ENCODE measurements at regions not wholly inside any gene's neighbourhood (a gene's known extent, or its start where the extent isn't known, plus 50 kb on each side); places are given as distances from the start of the nearest gene placed in this dataset.

- H3K4me1 ChIP-seq (ENCODE audit: insufficient read depth, low read length), result no peaks in the 10 kb centered on the region
- H3K27ac ChIP-seq (ENCODE audit: low read depth, low read length), result no peak overlapping the region
- no peak overlapping the region for H3K4me3 ChIP-seq (ENCODE audit: low read length)
- no peaks in the 10 kb centered on the region for H3K36me3 ChIP-seq (ENCODE audit: insufficient read depth, low read length)
- no peak overlapping the region for H3K9ac ChIP-seq (ENCODE audit: low read depth, low read length)
- no peaks in the 10 kb centered on the region for H3K9me3 ChIP-seq (ENCODE audit: insufficient read depth, low read depth, low read length)
- no peaks in the 10 kb centered on the region for H3K27me3 ChIP-seq (ENCODE audit: insufficient read depth, low read length)
- WGBS, result 72% methylated on average over 5 of the region's 5 CpGs
These were observed 96.8 kb upstream of the THY1 start for GRCh38 chr11:119519796-119520195.

DNA sequence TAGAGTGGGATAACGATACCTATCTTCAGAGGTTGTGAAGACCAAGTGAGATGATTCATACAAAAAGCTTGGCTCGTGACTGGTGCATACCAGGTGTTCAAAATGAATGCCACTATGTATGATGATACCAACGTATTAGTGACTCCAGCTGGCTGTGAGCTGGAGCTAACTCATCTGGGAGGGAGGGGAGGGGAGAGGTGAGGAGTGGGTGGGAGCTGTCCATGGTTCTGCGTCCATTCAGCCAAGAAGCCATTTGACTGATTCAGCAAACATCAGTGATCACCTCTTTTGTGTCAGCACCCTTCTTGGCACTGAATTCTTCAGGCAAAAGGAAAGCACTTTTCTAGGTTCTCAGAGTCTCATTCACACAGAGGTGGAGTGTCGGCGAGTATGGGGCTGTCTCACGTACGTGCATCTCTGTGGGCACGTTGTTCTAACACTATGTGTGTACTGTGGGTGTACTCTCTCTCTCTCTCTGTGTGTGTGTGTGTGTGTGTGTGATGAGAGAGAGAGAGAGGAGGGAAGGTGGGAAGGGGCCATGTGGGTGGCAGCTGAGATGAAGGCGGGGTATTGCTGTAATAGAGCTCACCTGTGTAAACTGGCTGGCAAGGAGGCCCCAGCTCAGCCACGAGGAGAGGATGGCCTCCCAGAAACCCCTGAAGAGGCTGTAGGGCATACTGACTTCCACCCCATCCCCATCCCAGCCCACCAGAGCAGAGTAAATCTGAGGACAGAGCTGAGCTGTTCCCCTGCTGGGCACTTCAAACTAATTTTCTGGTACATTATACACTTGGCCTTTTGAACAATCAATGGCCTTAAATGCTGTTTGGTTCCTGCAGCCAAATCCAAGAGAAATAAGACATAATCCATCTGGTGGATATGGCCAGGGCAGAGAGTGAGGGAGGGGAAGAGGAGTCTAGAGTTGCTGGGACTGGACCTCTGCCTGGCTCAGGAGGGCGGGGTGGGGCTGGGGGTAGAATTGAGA is 96.1 kb upstream of the THY1 start:
- no peaks in the 10 kb centered on the region for H3K27me3 ChIP-seq (ENCODE audit: insufficient read depth, low read length)
- H3K27ac ChIP-seq (ENCODE audit: low read depth, low read length), result no peak overlapping the region
- no peaks in the 10 kb centered on the region for H3K9me3 ChIP-seq (ENCODE audit: insufficient read depth, low read depth, low read length)
- H3K4me3 ChIP-seq (ENCODE audit: low read length), result no peak overlapping the region
- WGBS, result 65% methylated on average over 12 of the region's 12 CpGs
- H3K4me1 ChIP-seq (ENCODE audit: insufficient read depth, low read length), result no peaks in the 10 kb centered on the region
- no peak overlapping the region for H3K9ac ChIP-seq (ENCODE audit: low read depth, low read length)
- H3K36me3 ChIP-seq (ENCODE audit: insufficient read depth, low read length), result no peaks in the 10 kb centered on the region

DNA sequence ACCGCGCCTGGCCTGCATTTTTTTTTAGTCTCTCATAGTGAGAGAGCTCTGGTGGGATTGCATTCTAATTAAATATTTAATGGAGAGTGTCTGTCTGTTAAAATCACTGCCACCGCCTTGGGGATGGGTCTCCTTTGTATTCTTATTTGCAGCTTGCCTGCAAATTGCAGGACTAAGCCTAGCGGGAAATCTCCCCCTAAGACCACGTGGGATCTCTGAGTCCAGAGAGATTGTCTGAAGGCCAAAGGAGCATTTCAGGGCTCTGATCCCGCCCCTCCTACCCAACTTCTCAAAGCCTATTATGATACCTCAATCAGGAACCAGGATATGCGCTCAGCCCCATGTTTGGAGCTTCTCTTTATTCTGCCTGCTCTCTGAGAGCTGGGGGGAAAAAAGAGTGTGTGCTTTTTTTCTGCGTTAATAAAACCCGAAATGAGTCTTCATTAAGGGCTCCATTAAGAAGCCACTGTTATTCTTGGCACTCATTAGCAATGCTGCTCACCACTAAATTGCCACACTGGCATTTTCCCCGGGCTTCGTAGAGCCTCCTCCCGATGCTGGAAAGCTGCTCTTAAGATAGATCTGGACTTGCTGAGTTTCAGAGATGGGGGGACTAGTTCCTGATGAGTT is 92.9 kb upstream of the THY1 start:
- 88% methylated on average over 12 of the region's 12 CpGs for WGBS
- Histone ChIP-seq H3K4me3 (ENCODE audit: low read length) (no peak overlapping the region), H3K27ac (ENCODE audit: low read depth, low read length) (no peak overlapping the region), H3K27me3 (ENCODE audit: insufficient read depth, low read length) (no peaks in the 10 kb centered on the region), H3K9ac (ENCODE audit: low read depth, low read length) (no peak overlapping the region), H3K9me3 (ENCODE audit: insufficient read depth, low read depth, low read length) (no peaks in the 10 kb centered on the region), H3K4me1 (ENCODE audit: insufficient read depth, low read length) (peaks cover 6% of the 10 kb centered on the region; the same call in 1 of the 2 replicates), H3K36me3 (ENCODE audit: insufficient read depth, low read length) (no peaks in the 10 kb centered on the region)

- no peaks in the 10 kb centered on the region for H3K36me3 ChIP-seq (ENCODE audit: insufficient read depth, low read length)
- no peak overlapping the region for H3K4me3 ChIP-seq (ENCODE audit: low read length)
- H3K4me1 ChIP-seq (ENCODE audit: insufficient read depth, low read length), result peaks cover 6% of the 10 kb centered on the region; the same call in 1 of the 2 replicates
- H3K9ac ChIP-seq (ENCODE audit: low read depth, low read length), result no peak overlapping the region
- H3K27ac ChIP-seq (ENCODE audit: low read depth, low read length), result no peak overlapping the region
- WGBS, result 89% methylated on average over 5 of the region's 5 CpGs
- H3K27me3 ChIP-seq (ENCODE audit: insufficient read depth, low read length), result no peaks in the 10 kb centered on the region
- H3K9me3 ChIP-seq (ENCODE audit: insufficient read depth, low read depth, low read length), result no peaks in the 10 kb centered on the region
These were observed 90.8 kb upstream of the THY1 start for GRCh38 chr11:119513806-119514170.

DNA sequence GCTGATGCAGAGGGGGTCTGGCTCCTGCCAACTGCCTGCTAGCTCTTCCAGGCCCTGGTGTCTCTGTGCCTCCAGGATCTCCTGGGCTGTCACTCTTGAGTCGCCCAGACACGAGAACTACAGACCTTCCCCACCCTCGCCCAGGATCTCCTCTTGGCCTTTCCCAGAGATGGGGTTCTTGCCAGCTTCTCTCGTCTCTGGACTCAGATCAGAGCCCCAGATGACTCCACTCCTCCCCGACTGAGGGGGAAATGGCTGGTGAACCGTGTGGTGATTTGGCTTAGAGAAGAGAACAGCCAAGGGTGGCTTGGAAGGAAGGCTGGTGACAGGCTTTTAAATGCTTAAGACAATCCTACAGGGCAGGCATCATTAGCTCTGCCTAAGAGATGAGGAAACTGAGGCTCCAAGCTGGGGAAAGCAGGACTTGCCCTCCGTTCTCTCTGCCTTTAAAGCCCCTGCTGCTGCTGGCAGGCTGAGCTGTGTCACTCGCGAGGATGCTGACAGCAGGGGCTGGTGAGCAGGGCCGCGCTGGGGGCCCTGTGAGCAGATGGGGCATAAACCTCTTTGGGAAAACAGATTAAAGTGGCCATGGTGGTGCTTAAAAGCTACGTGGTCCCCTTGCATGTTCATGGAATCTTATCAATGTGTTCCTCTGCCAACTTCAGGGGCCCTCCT is 90.3 kb upstream of the THY1 start:
- Histone ChIP-seq H3K36me3 (ENCODE audit: insufficient read depth, low read length) (no peaks in the 10 kb centered on the region), H3K27ac (ENCODE audit: low read depth, low read length) (no peak overlapping the region), H3K4me3 (ENCODE audit: low read length) (no peak overlapping the region), H3K9ac (ENCODE audit: low read depth, low read length) (no peak overlapping the region), H3K9me3 (ENCODE audit: insufficient read depth, low read depth, low read length) (no peaks in the 10 kb centered on the region), H3K27me3 (ENCODE audit: insufficient read depth, low read length) (no peaks in the 10 kb centered on the region), H3K4me1 (ENCODE audit: insufficient read depth, low read length) (peaks cover 6% of the 10 kb centered on the region; the same call in 1 of the 2 replicates)
- 78% methylated on average over 12 of the region's 12 CpGs for whole genome bisulfite sequencing

DNA sequence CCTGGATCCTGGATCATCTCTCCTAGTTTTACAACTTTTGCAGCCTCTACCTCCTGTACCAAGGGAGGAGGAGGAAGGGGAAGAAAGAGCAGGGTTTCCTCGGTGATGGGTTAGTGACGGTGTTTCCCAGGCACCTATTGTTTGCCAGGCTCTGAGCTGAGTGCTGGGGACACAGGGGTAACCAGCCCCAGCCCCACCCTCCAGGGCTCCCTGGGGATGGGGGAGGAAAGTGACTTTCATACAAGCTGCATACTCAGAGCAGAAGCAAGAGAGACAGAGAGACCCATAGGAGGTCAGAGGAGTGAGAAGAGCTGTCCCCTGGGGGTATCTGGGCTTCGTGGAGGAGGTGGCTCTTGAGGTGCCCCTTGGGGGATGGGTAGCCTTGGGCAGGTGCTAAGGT is 89.4 kb upstream of the THY1 start:
- H3K27me3 ChIP-seq (ENCODE audit: insufficient read depth, low read length), result no peaks in the 10 kb centered on the region
- WGBS, result 37% methylated on average over 3 of the region's 3 CpGs
- no peaks in the 10 kb centered on the region for H3K9me3 ChIP-seq (ENCODE audit: insufficient read depth, low read depth, low read length)
- H3K4me1 ChIP-seq (ENCODE audit: insufficient read depth, low read length), result peaks cover 6% of the 10 kb centered on the region; the same call in 1 of the 2 replicates
- no peak overlapping the region for H3K27ac ChIP-seq (ENCODE audit: low read depth, low read length)
- no peak overlapping the region for H3K9ac ChIP-seq (ENCODE audit: low read depth, low read length)
- H3K36me3 ChIP-seq (ENCODE audit: insufficient read depth, low read length), result no peaks in the 10 kb centered on the region
- no peak overlapping the region for H3K4me3 ChIP-seq (ENCODE audit: low read length)

DNA sequence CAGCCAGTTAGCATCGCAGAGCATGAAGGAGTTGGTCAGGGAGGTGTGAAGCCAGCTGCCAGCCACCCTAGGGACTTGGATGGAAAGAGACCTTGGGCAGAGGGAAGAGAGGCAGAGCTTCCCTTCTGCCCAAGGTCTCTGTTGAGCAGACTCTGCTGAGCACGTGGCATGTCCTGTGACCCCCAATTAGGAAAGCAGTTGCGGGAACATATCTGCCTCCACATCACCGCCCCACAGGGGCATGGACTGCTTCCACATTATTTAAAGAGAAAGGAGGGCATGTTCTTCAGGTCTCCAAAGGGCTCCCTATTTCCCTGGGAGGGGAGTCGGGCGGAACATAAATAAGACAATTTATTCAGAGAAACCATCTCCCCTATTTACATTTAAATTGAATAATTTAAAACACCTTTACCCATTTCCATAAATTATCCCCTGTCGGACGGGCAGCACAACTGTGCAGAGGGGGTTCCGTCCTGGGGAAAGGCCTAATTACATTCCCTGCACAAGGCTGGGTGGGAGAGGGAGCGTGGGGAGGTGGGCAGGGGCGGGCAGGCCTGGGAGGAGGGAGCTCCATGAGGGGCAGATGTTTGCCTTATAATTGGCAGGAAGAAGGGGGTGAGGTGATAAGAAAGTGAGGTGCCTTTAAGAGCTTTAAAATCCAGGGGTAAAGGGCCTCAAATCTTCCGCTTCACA is 88.8 kb upstream of the THY1 start:
- Histone ChIP-seq H3K9ac (ENCODE audit: low read depth, low read length) (no peak overlapping the region), H3K9me3 (ENCODE audit: insufficient read depth, low read depth, low read length) (no peaks in the 10 kb centered on the region), H3K4me1 (ENCODE audit: insufficient read depth, low read length) (peaks cover 6% of the 10 kb centered on the region; the same call in 1 of the 2 replicates), H3K27me3 (ENCODE audit: insufficient read depth, low read length) (no peaks in the 10 kb centered on the region), H3K36me3 (ENCODE audit: insufficient read depth, low read length) (no peaks in the 10 kb centered on the region), H3K27ac (ENCODE audit: low read depth, low read length) (no peak overlapping the region), H3K4me3 (ENCODE audit: low read length) (no peak overlapping the region)
- 87% methylated on average over 11 of the region's 12 CpGs for WGBS

GRCh38 chr11:119509969-119510401 is 87.0 kb upstream of the THY1 start:
- Histone ChIP-seq H3K9ac (ENCODE audit: low read depth, low read length) (no peak overlapping the region), H3K4me1 (ENCODE audit: insufficient read depth, low read length) (peaks cover 6% of the 10 kb centered on the region; the same call in 1 of the 2 replicates), H3K9me3 (ENCODE audit: insufficient read depth, low read depth, low read length) (no peaks in the 10 kb centered on the region), H3K27ac (ENCODE audit: low read depth, low read length) (no peak overlapping the region), H3K36me3 (ENCODE audit: insufficient read depth, low read length) (no peaks in the 10 kb centered on the region), H3K4me3 (ENCODE audit: low read length) (no peak overlapping the region), H3K27me3 (ENCODE audit: insufficient read depth, low read length) (no peaks in the 10 kb centered on the region)
- WGBS, result 90% methylated on average over 5 of the region's 5 CpGs

DNA sequence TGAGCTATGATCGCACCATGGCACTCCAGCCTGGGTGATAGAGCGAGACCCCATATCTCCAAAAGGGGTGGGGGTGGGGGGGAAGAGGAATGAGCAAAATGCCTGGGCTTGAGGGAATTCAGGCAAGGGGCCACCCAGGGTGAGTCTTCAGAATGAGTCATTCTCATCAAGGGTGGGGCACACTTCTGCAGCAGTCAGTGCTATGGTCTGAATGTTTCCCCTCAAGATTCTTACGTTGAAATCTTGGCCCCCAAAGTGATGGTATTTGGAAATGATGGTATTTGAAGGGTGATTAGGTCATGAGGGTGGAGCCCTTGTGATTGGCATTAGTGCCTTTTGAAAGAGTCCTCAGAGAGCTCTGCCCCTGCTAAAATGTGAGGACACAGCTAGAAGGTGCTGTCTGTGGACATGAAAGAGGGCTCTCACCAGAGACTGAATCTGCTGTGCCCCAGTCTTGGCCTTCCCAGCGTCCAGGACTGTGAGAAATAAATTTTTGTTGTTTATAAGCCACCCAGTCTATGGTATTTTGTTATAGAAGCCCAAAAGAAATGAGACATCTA is 86.4 kb upstream of the THY1 start:
- 80% methylated on average over 4 of the region's 4 CpGs for WGBS

DNA sequence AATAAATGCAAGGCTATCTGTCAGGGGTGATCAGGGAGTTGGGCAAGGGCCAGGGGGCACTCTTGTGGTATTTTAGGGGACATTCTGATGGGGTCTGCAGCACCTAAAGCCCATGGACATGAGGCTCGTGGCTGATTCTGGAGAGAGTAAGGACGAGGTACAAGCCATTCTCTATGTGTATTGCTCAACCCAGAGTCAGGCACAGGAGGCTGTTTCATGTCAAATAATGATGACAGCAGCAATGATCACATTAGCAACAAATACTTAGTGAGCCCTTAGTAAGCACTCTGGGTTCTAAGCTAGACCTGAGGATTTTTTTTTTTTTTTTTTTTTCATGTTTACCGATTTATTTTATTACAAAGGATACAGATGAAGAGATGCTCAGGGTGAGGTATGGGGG is 83.5 kb upstream of the THY1 start:
- H3K27me3 ChIP-seq (ENCODE audit: insufficient read depth, low read length), result no peaks in the 10 kb centered on the region
- H3K9ac ChIP-seq (ENCODE audit: low read depth, low read length), result no peak overlapping the region
- H3K27ac ChIP-seq (ENCODE audit: low read depth, low read length), result no peak overlapping the region
- no peaks in the 10 kb centered on the region for H3K36me3 ChIP-seq (ENCODE audit: insufficient read depth, low read length)
- no peak overlapping the region for H3K4me3 ChIP-seq (ENCODE audit: low read length)
- peaks cover 5% of the 10 kb centered on the region for H3K4me1 ChIP-seq (ENCODE audit: insufficient read depth, low read length)
- WGBS, result 64% methylated on average over 2 of the region's 3 CpGs
- no peaks in the 10 kb centered on the region for H3K9me3 ChIP-seq (ENCODE audit: insufficient read depth, low read depth, low read length)

More for the DNA sequence above, 86.4 kb upstream of the THY1 start:
- Histone ChIP-seq H3K36me3 (ENCODE audit: insufficient read depth, low read length) (no peaks in the 10 kb centered on the region), H3K4me3 (ENCODE audit: low read length) (no peak overlapping the region), H3K4me1 (ENCODE audit: insufficient read depth, low read length) (peaks cover 6% of the 10 kb centered on the region; the same call in 1 of the 2 replicates), H3K9ac (ENCODE audit: low read depth, low read length) (no peak overlapping the region), H3K27ac (ENCODE audit: low read depth, low read length) (no peak overlapping the region), H3K27me3 (ENCODE audit: insufficient read depth, low read length) (no peaks in the 10 kb centered on the region), H3K9me3 (ENCODE audit: insufficient read depth, low read depth, low read length) (no peaks in the 10 kb centered on the region)
